ENCODE measurements at regions not wholly inside any gene's neighbourhood (a gene's known extent, or its start where the extent isn't known, plus 50 kb on each side); places are given as distances from the start of the nearest gene placed in this dataset.
A peak's percentile ranks its signal among the peaks of the same experiment; 100 is the strongest.
"Not testable (repeated sequence)": the region's sequence is repeated elsewhere in the genome, so short reads cannot be mapped to it uniquely, and the experiment has no call there.

DNA sequence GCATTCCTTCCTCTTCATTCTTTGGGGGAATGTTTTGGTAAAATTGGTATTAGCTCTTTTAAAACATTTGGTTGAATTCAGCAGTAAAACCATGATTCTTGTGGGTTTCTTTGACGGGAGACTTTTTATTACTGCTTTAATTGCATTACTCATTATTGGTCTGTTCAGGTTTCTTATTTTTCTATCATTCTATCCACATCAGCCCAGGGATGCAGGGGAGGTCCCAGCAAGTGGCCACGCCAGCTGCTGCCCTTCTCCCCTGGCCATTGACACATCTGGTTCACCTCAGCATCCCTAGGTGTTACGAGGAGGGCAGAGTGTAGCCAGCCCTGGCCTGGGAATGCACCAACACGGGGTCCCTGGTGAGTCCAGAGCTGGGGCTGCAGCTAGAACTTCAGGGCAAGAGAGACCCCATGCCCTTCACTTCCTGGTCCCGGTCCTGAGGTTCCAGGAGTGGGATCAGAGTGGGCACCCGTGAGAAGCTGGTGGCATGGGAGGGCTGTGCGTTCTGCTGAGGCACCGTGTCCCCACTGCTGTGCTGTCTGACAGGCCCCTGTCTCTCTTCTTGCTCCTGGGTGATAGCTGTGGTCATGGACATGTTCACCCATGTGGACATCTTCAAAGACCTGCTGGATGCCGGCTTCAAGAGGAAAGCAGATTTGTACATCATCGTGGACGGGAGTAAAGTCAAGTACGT, 72.1 kb upstream of the THOC3 start:
- H3K27me3 Mint-ChIP-seq (ENCODE audit: low read depth); CTCF ChIA-PET; POLR2A ChIA-PET: not testable (repeated sequence)

GRCh38 chr5:176041248-176041994, 73.3 kb upstream of the THOC3 start:
- H3K27me3 Mint-ChIP-seq (ENCODE audit: low read depth); H3K36me3 Mint-ChIP-seq (ENCODE audit: low read depth); H3K4me3 Mint-ChIP-seq; H3K27ac Mint-ChIP-seq; DNase-seq; ATAC-seq; H3K9me3 Mint-ChIP-seq (ENCODE audit: insufficient read depth); POLR2A ChIA-PET; CTCF ChIA-PET: not testable (repeated sequence)
- H3K4me1 Mint-ChIP-seq (ENCODE audit: low read depth), result peaks cover 12% of the 10 kb centered on the region

More for the DNA sequence above, 72.1 kb upstream of the THOC3 start:
- peaks cover 19% of the 10 kb centered on the region for H3K4me1 Mint-ChIP-seq (ENCODE audit: low read depth)
- not testable (repeated sequence) for ATAC-seq; DNase-seq; H3K36me3 Mint-ChIP-seq (ENCODE audit: low read depth); H3K27ac Mint-ChIP-seq; H3K9me3 Mint-ChIP-seq (ENCODE audit: insufficient read depth); H3K4me3 Mint-ChIP-seq

DNA sequence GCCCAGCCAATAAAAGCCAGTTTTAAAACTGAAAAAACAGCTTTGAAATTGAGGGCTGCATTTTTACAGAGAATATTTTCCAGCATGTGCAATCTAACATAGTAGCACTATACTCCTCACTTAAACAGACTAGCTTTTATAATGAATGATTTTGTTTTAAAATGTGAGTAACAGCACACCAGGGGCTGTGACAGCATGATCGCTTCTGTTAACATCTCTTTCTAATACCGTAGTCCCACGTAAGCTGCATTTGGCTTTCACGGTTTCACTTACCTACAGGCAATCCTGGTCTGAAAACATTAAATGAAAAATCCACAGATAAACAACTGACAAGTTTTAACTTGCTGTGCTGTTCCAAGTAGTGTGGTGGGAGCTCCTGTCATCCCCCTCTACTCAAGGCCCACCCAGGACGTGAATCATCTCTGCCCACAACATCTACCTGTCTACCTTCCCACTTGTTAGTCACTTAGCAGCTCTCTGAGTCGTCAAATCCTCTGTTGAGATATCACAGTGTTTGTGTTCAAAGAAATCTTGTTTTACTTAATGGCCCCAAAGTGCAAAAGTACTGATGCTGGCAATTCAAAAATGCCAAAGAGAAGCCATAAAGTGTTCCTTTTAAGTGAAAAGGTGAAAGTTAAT, 74.0 kb upstream of the THOC3 start:
- CTCF ChIA-PET; H3K27me3 Mint-ChIP-seq (ENCODE audit: low read depth); POLR2A ChIA-PET; H3K36me3 Mint-ChIP-seq (ENCODE audit: low read depth); H3K27ac Mint-ChIP-seq; H3K9me3 Mint-ChIP-seq (ENCODE audit: insufficient read depth); H3K4me3 Mint-ChIP-seq; DNase-seq: not testable (repeated sequence)
- peaks cover 12% of the 10 kb centered on the region for H3K4me1 Mint-ChIP-seq (ENCODE audit: low read depth)
- ATAC-seq, result peak; percentile 63

GRCh38 chr5:176043252-176043829, 75.2 kb upstream of the THOC3 start:
- H3K4me3 Mint-ChIP-seq; H3K27ac Mint-ChIP-seq; H3K36me3 Mint-ChIP-seq (ENCODE audit: low read depth); ATAC-seq; H3K9me3 Mint-ChIP-seq (ENCODE audit: insufficient read depth); DNase-seq; POLR2A ChIA-PET; H3K27me3 Mint-ChIP-seq (ENCODE audit: low read depth); CTCF ChIA-PET: not testable (repeated sequence)
- peaks cover 11% of the 10 kb centered on the region for H3K4me1 Mint-ChIP-seq (ENCODE audit: low read depth)

GRCh38 chr5:176043986-176044385, 75.9 kb upstream of the THOC3 start:
- H3K4me3 Mint-ChIP-seq; DNase-seq; H3K36me3 Mint-ChIP-seq (ENCODE audit: low read depth); ATAC-seq; POLR2A ChIA-PET; H3K27me3 Mint-ChIP-seq (ENCODE audit: low read depth); H3K27ac Mint-ChIP-seq; H3K9me3 Mint-ChIP-seq (ENCODE audit: insufficient read depth); CTCF ChIA-PET: not testable (repeated sequence)
- H3K4me1 Mint-ChIP-seq (ENCODE audit: low read depth), result peaks cover 14% of the 10 kb centered on the region

GRCh38 chr5:176044431-176044830, 76.3 kb upstream of the THOC3 start:
- H3K4me3 Mint-ChIP-seq; H3K36me3 Mint-ChIP-seq (ENCODE audit: low read depth); POLR2A ChIA-PET; DNase-seq; CTCF ChIA-PET; H3K27ac Mint-ChIP-seq; ATAC-seq; H3K9me3 Mint-ChIP-seq (ENCODE audit: insufficient read depth); H3K27me3 Mint-ChIP-seq (ENCODE audit: low read depth): not testable (repeated sequence)
- peaks cover 14% of the 10 kb centered on the region for H3K4me1 Mint-ChIP-seq (ENCODE audit: low read depth)

- DNase-seq; H3K9me3 Mint-ChIP-seq (ENCODE audit: insufficient read depth): not testable (repeated sequence)
- peaks cover 14% of the 10 kb centered on the region for H3K4me1 Mint-ChIP-seq (ENCODE audit: low read depth)
These were observed 77.3 kb upstream of the THOC3 start for GRCh38 chr5:176045442-176045841.

GRCh38 chr5:176048671-176049070, 80.6 kb upstream of the THOC3 start:
- DNase-seq; ATAC-seq; H3K9me3 Mint-ChIP-seq (ENCODE audit: insufficient read depth); H3K4me3 Mint-ChIP-seq; H3K36me3 Mint-ChIP-seq (ENCODE audit: low read depth); CTCF ChIA-PET; POLR2A ChIA-PET; H3K4me1 Mint-ChIP-seq (ENCODE audit: low read depth); H3K27me3 Mint-ChIP-seq (ENCODE audit: low read depth): not testable (repeated sequence)
- peak overlapping the region; percentile 68 for H3K27ac Mint-ChIP-seq

More at GRCh38 chr5:176045442-176045841, 77.3 kb upstream of the THOC3 start:
- H3K36me3 Mint-ChIP-seq (ENCODE audit: low read depth); H3K4me3 Mint-ChIP-seq; H3K27me3 Mint-ChIP-seq (ENCODE audit: low read depth); POLR2A ChIA-PET; CTCF ChIA-PET; H3K27ac Mint-ChIP-seq; ATAC-seq: not testable (repeated sequence)

DNA sequence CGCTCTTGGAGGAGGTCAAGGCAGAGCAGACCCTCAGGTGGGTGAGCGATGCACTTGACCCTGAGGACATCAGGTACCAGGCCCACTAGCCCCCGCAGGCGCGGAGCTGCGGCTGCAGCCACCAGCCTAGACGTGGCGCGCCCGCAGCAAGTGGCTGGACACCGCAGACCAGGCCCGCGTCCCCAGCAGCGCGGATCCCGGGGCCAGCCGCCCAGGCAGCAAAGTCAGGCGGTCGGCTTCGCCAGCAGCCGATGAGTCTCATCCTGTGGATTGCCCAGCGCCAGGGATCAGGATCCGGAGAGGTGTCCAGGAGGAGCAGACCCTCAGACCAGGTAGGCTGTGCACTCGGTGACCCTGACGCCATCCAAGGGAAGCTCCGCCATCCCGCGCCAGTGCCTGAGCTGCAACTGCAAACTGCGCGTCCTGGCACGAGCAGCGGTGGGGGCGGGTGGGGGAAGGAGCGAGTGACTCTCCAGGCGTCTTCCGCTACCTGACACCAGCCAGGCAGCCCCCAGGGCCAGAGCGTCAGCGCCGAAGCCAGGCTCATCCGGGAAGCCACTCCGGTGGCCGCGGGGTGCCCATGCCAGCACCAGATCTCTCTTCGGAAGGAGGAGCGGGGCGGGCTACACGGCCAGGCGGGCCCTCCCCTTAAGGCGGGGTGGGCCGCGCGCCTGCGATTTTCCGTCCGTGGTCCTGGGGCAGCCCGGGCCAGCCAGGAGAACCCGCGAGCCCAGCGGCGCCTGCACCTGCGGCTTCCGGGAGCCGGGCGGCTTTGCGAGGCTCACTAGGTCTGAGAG, 92.6 kb upstream of the THOC3 start:
- H3K4me3 Mint-ChIP-seq; POLR2A ChIA-PET; H3K4me1 Mint-ChIP-seq (ENCODE audit: low read depth); H3K36me3 Mint-ChIP-seq (ENCODE audit: low read depth); H3K9me3 Mint-ChIP-seq (ENCODE audit: insufficient read depth); CTCF ChIA-PET; H3K27me3 Mint-ChIP-seq (ENCODE audit: low read depth); DNase-seq; H3K27ac Mint-ChIP-seq: not testable (repeated sequence)
- peak; percentile 99 for ATAC-seq

GRCh38 chr5:176061269-176061622, 93.1 kb upstream of the THOC3 start:
- CTCF ChIA-PET; H3K9me3 Mint-ChIP-seq (ENCODE audit: insufficient read depth); H3K4me1 Mint-ChIP-seq (ENCODE audit: low read depth); H3K4me3 Mint-ChIP-seq; POLR2A ChIA-PET; H3K36me3 Mint-ChIP-seq (ENCODE audit: low read depth); H3K27ac Mint-ChIP-seq; DNase-seq; H3K27me3 Mint-ChIP-seq (ENCODE audit: low read depth); ATAC-seq: not testable (repeated sequence)

DNA sequence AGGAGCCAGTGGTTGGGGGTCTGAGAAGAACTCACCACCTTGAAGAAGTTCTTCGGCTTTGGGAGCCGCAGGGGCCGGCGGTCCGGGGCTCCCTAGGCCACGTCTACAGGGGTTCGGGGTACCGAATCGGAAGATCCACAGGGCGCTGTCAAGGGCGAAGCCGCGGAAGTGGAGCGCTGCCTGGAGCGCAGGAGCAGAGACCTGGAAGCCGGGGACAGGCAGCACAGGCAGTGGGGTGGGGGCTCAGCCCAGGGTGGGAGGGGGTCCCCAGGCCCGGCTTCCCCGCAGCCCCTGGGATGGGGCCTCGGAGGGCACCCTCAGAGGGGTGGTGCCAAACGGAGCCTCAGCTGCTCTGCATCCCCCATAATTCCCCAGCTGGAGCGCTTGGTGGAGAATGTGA, 93.5 kb upstream of the THOC3 start:
- H3K9me3 Mint-ChIP-seq (ENCODE audit: insufficient read depth); H3K27me3 Mint-ChIP-seq (ENCODE audit: low read depth); CTCF ChIA-PET; ATAC-seq; H3K4me1 Mint-ChIP-seq (ENCODE audit: low read depth); H3K27ac Mint-ChIP-seq; H3K36me3 Mint-ChIP-seq (ENCODE audit: low read depth); DNase-seq; H3K4me3 Mint-ChIP-seq; POLR2A ChIA-PET: not testable (repeated sequence)
